HL-60 (cell line): ENCODE measurements at regions not wholly inside any gene's neighbourhood (a gene's known extent, or its start where the extent isn't known, plus 50 kb on each side); places are given as distances from the start of the nearest gene placed in this dataset.

Experiments
- DNase-seq, 2 experiments: peaks; one replicate each; pipeline ENCODE4 v3.0.0-alpha.2; 2010 to 2020; ENCODE audit warnings: low read depth in 1 of 2, low spot score in 1 of 2
- H3K27ac ChIP-seq: fragments of 250-450 bp; sonication (Bioruptor Pico); replicated peaks from 2 replicates; pipeline ENCODE4 v1.5.1; 2020; ENCODE audit warnings: mild to moderate bottlenecking, moderate library complexity
- H3K27me3 ChIP-seq: fragments of 250-450 bp; sonication (Bioruptor Pico); 2 replicates; pipeline ENCODE4 v1.5.1; 2021; ENCODE audit warnings: mild to moderate bottlenecking, moderate library complexity; ENCODE audit not compliant: insufficient read depth, poor library complexity, severe bottlenecking
- H3K4me3 ChIP-seq: replicated peaks from 2 replicates; pipeline ENCODE4 v1.5.1; 2011; ENCODE audit warnings: mild to moderate bottlenecking, control low read depth, low read length; ENCODE audit not compliant: insufficient read depth
- CTCF ChIP-seq: IDR thresholded peaks from one replicate; pipeline ENCODE4 v1.5.1; 2011; ENCODE audit warnings: low read length, control low read depth, inconsistent platforms; ENCODE audit not compliant: insufficient read depth
- GABPA ChIP-seq: IDR thresholded peaks from 2 replicates; pipeline ENCODE4 v1.6.1; 2012; ENCODE audit warnings: low read depth
- POLR2AphosphoS5 ChIP-seq: IDR thresholded peaks from 2 replicates; pipeline ENCODE4 v1.6.1; 2012; ENCODE audit warnings: low read depth
- REST ChIP-seq: IDR thresholded peaks from 2 replicates; pipeline ENCODE4 v1.6.1; 2012; ENCODE audit warnings: low read depth; ENCODE audit not compliant: insufficient replicate concordance
- SPI1 ChIP-seq: IDR thresholded peaks from 2 replicates; pipeline ENCODE4 v1.6.1; 2012; ENCODE audit warnings: low read depth, mild to moderate bottlenecking, borderline replicate concordance

GRCh38 chr18:42222557-42222956 is 267.5 kb downstream of the PIK3C3 start:
- TF ChIP-seq GABPA (no peak), REST (no peak), SPI1 (no peak), POLR2AphosphoS5 (no peak), CTCF (no peak)

DNA sequence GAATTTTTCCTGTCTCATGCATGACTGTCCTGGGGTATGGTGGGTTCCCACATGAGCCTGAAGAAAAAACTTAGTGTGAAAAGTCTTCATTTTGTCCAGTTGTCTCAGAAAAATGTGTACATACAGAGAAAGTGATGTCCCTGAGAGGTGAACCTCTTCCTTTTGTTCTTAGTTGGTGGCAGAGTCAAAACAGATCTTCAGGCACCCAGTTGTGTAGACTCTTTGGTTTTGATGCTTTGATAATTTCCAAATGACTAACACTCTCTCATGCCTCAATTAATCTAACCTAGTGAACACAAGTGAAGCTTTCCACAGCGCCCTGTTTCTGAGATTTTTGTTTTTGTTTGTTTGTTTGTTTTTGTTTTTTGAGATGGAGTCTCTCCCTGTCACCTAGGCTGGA is 273.5 kb downstream of the PIK3C3 start:
- Histone ChIP-seq H3K27ac (no peak overlapping the region), H3K27me3 (no peaks in the 10 kb centered on the region), H3K4me3 (no peak overlapping the region)
- no peak for TF ChIP-seq POLR2AphosphoS5
- TF ChIP-seq SPI1 = no peak
- no peak for TF ChIP-seq CTCF
- no peak for TF ChIP-seq GABPA
- TF ChIP-seq REST = no peak
- DNase-seq = no peak

More at GRCh38 chr18:42222557-42222956, 267.5 kb downstream of the PIK3C3 start:
- Histone ChIP-seq H3K27me3 (no peaks in the 10 kb centered on the region), H3K4me3 (no peak overlapping the region), H3K27ac (no peak overlapping the region)
- DNase-seq = no peak

- no peak for DNase-seq
- no peaks in the 10 kb centered on the region for H3K27me3 ChIP-seq
- no peak for TF ChIP-seq GABPA
- TF ChIP-seq POLR2AphosphoS5 = no peak
- TF ChIP-seq REST = no peak
- TF ChIP-seq SPI1 = no peak
- no peak for TF ChIP-seq CTCF
- no peak overlapping the region for H3K27ac ChIP-seq
- no peak overlapping the region for H3K4me3 ChIP-seq
These were observed 274.5 kb downstream of the PIK3C3 start for GRCh38 chr18:42229211-42230210.
